Mesendoderm (in vitro differentiated cells): ENCODE measurements at regions not wholly inside any gene's neighbourhood (a gene's known extent, or its start where the extent isn't known, plus 50 kb on each side); places are given as distances from the start of the nearest gene placed in this dataset.

Experiments
- DNase-seq: peaks from one replicate; pipeline ENCODE4 v3.0.0; 2013
- H2AK5ac ChIP-seq: 2 replicates; pipeline ENCODE4 v1.6.1; 2013; ENCODE audit warnings: low read length, inconsistent platforms
- H2BK120ac ChIP-seq: 2 replicates; pipeline ENCODE4 v1.6.1; 2013; ENCODE audit warnings: low read depth, mild to moderate bottlenecking, low read length, moderate library complexity, mixed read lengths
- H2BK15ac ChIP-seq: replicated peaks from 2 replicates; pipeline ENCODE4 v1.6.1; 2013; ENCODE audit warnings: low read depth, mild to moderate bottlenecking, moderate library complexity
- H2BK5ac ChIP-seq: 2 replicates; pipeline ENCODE4 v1.6.1; 2013; ENCODE audit warnings: low read length, inconsistent platforms
- H3K18ac ChIP-seq: 2 replicates; pipeline ENCODE4 v1.6.1; 2013; ENCODE audit warnings: mild to moderate bottlenecking, low read length, mixed read lengths
- H3K23ac ChIP-seq: one replicate; pipeline ENCODE4 v1.6.1; 2013; ENCODE audit warnings: low read length
- H3K27ac ChIP-seq: 2 replicates; pipeline ENCODE4 v1.5.1; 2013; ENCODE audit warnings: low read depth, mild to moderate bottlenecking, inconsistent platforms, low read length, moderate library complexity
- H3K27me3 ChIP-seq: 2 replicates; pipeline ENCODE4 v1.6.1; 2013; ENCODE audit warnings: low read length, control low read depth, mild to moderate bottlenecking, inconsistent platforms; ENCODE audit not compliant: insufficient read depth, poor library complexity
- H3K36me3 ChIP-seq: 2 replicates; pipeline ENCODE4 v1.6.1; 2013; ENCODE audit warnings: low read length, inconsistent platforms; ENCODE audit not compliant: control insufficient read depth, insufficient read depth
- H3K4ac ChIP-seq: one replicate; pipeline ENCODE4 v1.6.1; 2013; ENCODE audit warnings: low read depth, mild to moderate bottlenecking, low read length, moderate library complexity
- H3K4me1 ChIP-seq: 2 replicates; pipeline ENCODE4 v1.6.1; 2013; ENCODE audit warnings: low read depth, low read length, inconsistent platforms; ENCODE audit not compliant: control insufficient read depth
- H3K4me2 ChIP-seq: 2 replicates; pipeline ENCODE4 v1.6.1; 2013; ENCODE audit warnings: low read length
- H3K4me3 ChIP-seq: 2 replicates; pipeline ENCODE4 v1.5.1; 2013; ENCODE audit warnings: mild to moderate bottlenecking, low read length
- H3K56ac ChIP-seq: one replicate; pipeline ENCODE4 v1.6.1; 2013; ENCODE audit warnings: low read length
- H3K79me1 ChIP-seq: 2 replicates; pipeline ENCODE4 v1.6.1; 2013; ENCODE audit warnings: low read length, inconsistent platforms
- H3K79me2 ChIP-seq: 2 replicates; pipeline ENCODE4 v1.6.1; 2013; ENCODE audit warnings: mild to moderate bottlenecking, low read length; ENCODE audit not compliant: control insufficient read depth, insufficient read depth
- H3K9ac ChIP-seq: 2 replicates; pipeline ENCODE4 v1.6.1; 2013; ENCODE audit warnings: low read length, inconsistent platforms
- H4K5ac ChIP-seq: one replicate; pipeline ENCODE4 v1.6.1; 2013; ENCODE audit warnings: low read length
- H4K8ac ChIP-seq: one replicate; pipeline ENCODE4 v1.6.1; 2013; ENCODE audit warnings: low read depth, mild to moderate bottlenecking, control low read depth, low read length, moderate library complexity
- WGBS: extraction: QIAGEN DNeasy Blood & Tissue Kit; methylation state at CpG from one replicate; pipeline ENCODE4 v1.1.7; 2013; ENCODE audit warnings: low lambda C conversion rate, missing lambda C conversion rate; ENCODE audit not compliant: insufficient coverage; ENCODE audit errors: extremely low coverage; 5-methylcytosine and 5-hydroxymethylcytosine counted together

- no peak overlapping the region for H3K4me2 ChIP-seq
- no peak overlapping the region for H3K4me3 ChIP-seq
- no peak overlapping the region for H3K23ac ChIP-seq
- no CpG with 5 or more reads among the region's 4 CpGs for WGBS
- H2AK5ac ChIP-seq: no peak overlapping the region
- no peak overlapping the region for H3K4ac ChIP-seq
- no peak overlapping the region for H3K56ac ChIP-seq
- no peaks in the 10 kb centered on the region for H3K79me2 ChIP-seq
- no peak overlapping the region for H4K5ac ChIP-seq
- no peaks in the 10 kb centered on the region for H3K4me1 ChIP-seq
- no peaks in the 10 kb centered on the region for H3K27me3 ChIP-seq
- H3K36me3 ChIP-seq: no peaks in the 10 kb centered on the region
- no peak overlapping the region for H3K18ac ChIP-seq
- no peaks in the 10 kb centered on the region for H3K79me1 ChIP-seq
- DNase-seq: no peak
- no peak overlapping the region for H2BK5ac ChIP-seq
- H3K27ac ChIP-seq: no peak overlapping the region
- no peak overlapping the region for H4K8ac ChIP-seq
- no peak overlapping the region for H3K9ac ChIP-seq
- no peak overlapping the region for H2BK15ac ChIP-seq
- no peak overlapping the region for H2BK120ac ChIP-seq
Observed at GRCh38 chrX:26032111-26032912, 105.8 kb upstream of the MAGEB18 start.

GRCh38 chrX:26037367-26037766 is 100.8 kb upstream of the MAGEB18 start:
- Histone ChIP-seq H2BK15ac (no peak overlapping the region), H3K79me2 (no peaks in the 10 kb centered on the region), H3K23ac (no peak overlapping the region), H3K4me2 (no peak overlapping the region), H3K27ac (no peak overlapping the region), H3K56ac (no peak overlapping the region), H3K79me1 (no peaks in the 10 kb centered on the region), H3K27me3 (no peaks in the 10 kb centered on the region), H2BK5ac (no peak overlapping the region), H3K4ac (no peak overlapping the region), H3K4me3 (no peak overlapping the region), H2AK5ac (no peak overlapping the region), H4K8ac (no peak overlapping the region), H3K36me3 (no peaks in the 10 kb centered on the region), H4K5ac (no peak overlapping the region), H3K4me1 (no peaks in the 10 kb centered on the region), H3K18ac (no peak overlapping the region), H2BK120ac (no peak overlapping the region), H3K9ac (no peak overlapping the region)
- no peak for DNase-seq
- no CpG with 5 or more reads among the region's 3 CpGs for WGBS

GRCh38 chrX:26050099-26050498 is 88.0 kb upstream of the MAGEB18 start:
- H3K27ac ChIP-seq: no peak overlapping the region
- H3K79me1 ChIP-seq: no peaks in the 10 kb centered on the region
- no peak for DNase-seq

GRCh38 chrX:26070882-26071281 is 67.3 kb upstream of the MAGEB18 start:
- Histone ChIP-seq H3K18ac (no peak overlapping the region), H3K9ac (no peak overlapping the region)
- no CpG with 5 or more reads among the region's 5 CpGs for WGBS

More at GRCh38 chrX:26050099-26050498, 88.0 kb upstream of the MAGEB18 start:
- no peaks in the 10 kb centered on the region for H3K4me1 ChIP-seq
- no peaks in the 10 kb centered on the region for H3K27me3 ChIP-seq
- no peak overlapping the region for H3K4me2 ChIP-seq
- no peak overlapping the region for H2BK120ac ChIP-seq
- H2AK5ac ChIP-seq: no peak overlapping the region
- no peak overlapping the region for H2BK5ac ChIP-seq
- H2BK15ac ChIP-seq: no peak overlapping the region
- no peaks in the 10 kb centered on the region for H3K36me3 ChIP-seq
- H3K4me3 ChIP-seq: no peak overlapping the region
- H3K79me2 ChIP-seq: no peaks in the 10 kb centered on the region
- no peak overlapping the region for H3K9ac ChIP-seq
- no peak overlapping the region for H3K18ac ChIP-seq
- H3K4ac ChIP-seq: no peak overlapping the region
- no peak overlapping the region for H4K5ac ChIP-seq
- H3K23ac ChIP-seq: no peak overlapping the region
- no peak overlapping the region for H4K8ac ChIP-seq
- no peak overlapping the region for H3K56ac ChIP-seq

GRCh38 chrX:26071618-26072017 is 66.5 kb upstream of the MAGEB18 start:
- Histone ChIP-seq H3K27me3 (no peaks in the 10 kb centered on the region), H3K4me1 (no peaks in the 10 kb centered on the region), H3K27ac (no peak overlapping the region), H3K9ac (no peak overlapping the region), H3K4ac (no peak overlapping the region), H3K79me2 (no peaks in the 10 kb centered on the region), H3K56ac (no peak overlapping the region), H2BK5ac (no peak overlapping the region), H2BK120ac (no peak overlapping the region), H3K79me1 (no peaks in the 10 kb centered on the region), H3K23ac (no peak overlapping the region), H4K8ac (no peak overlapping the region), H3K36me3 (no peaks in the 10 kb centered on the region), H4K5ac (no peak overlapping the region), H2BK15ac (no peak overlapping the region), H3K18ac (no peak overlapping the region), H3K4me3 (no peak overlapping the region), H3K4me2 (no peak overlapping the region), H2AK5ac (no peak overlapping the region)
- DNase-seq: no peak
- WGBS: no CpG with 5 or more reads among the region's 10 CpGs

More at GRCh38 chrX:26070882-26071281, 67.3 kb upstream of the MAGEB18 start:
- H2BK120ac ChIP-seq: no peak overlapping the region
- H3K23ac ChIP-seq: no peak overlapping the region
- no peak for DNase-seq
- no peaks in the 10 kb centered on the region for H3K79me2 ChIP-seq
- no peaks in the 10 kb centered on the region for H3K36me3 ChIP-seq
- H3K56ac ChIP-seq: no peak overlapping the region
- H3K4me1 ChIP-seq: no peaks in the 10 kb centered on the region
- H3K27ac ChIP-seq: no peak overlapping the region
- no peaks in the 10 kb centered on the region for H3K27me3 ChIP-seq
- no peak overlapping the region for H3K4me2 ChIP-seq
- no peak overlapping the region for H3K4ac ChIP-seq
- no peak overlapping the region for H2BK5ac ChIP-seq
- H3K4me3 ChIP-seq: no peak overlapping the region
- no peak overlapping the region for H4K8ac ChIP-seq
- no peak overlapping the region for H4K5ac ChIP-seq
- no peaks in the 10 kb centered on the region for H3K79me1 ChIP-seq
- H2AK5ac ChIP-seq: no peak overlapping the region
- no peak overlapping the region for H2BK15ac ChIP-seq

GRCh38 chrX:26083093-26083492 is 55.0 kb upstream of the MAGEB18 start:
- Histone ChIP-seq H4K5ac (no peak overlapping the region), H3K4me1 (no peaks in the 10 kb centered on the region), H3K36me3 (no peaks in the 10 kb centered on the region), H3K9ac (no peak overlapping the region), H3K27me3 (no peaks in the 10 kb centered on the region), H3K79me1 (no peaks in the 10 kb centered on the region), H2BK5ac (no peak overlapping the region), H3K4ac (no peak overlapping the region), H3K4me2 (no peak overlapping the region), H4K8ac (no peak overlapping the region), H2BK120ac (no peak overlapping the region), H3K23ac (no peak overlapping the region), H2AK5ac (no peak overlapping the region), H3K27ac (no peak overlapping the region), H3K4me3 (no peak overlapping the region), H3K56ac (no peak overlapping the region), H2BK15ac (no peak overlapping the region), H3K79me2 (no peaks in the 10 kb centered on the region), H3K18ac (no peak overlapping the region)
- WGBS: no CpG with 5 or more reads among the region's 4 CpGs
- DNase-seq: no peak
